Astrocyte of the hippocampus (primary cell): ENCODE measurements at regions not wholly inside any gene's neighbourhood (a gene's known extent, or its start where the extent isn't known, plus 50 kb on each side); places are given as distances from the start of the nearest gene placed in this dataset.
A peak's percentile ranks its signal among the peaks of the same experiment; 100 is the strongest.

ENCODE experiments used
- DNase-seq: peaks from one replicate; pipeline ENCODE4 v3.0.0; 2011; ENCODE audit warnings: low read depth, low spot score

- no peak for DNase-seq
These were observed 683.0 kb downstream of the DHX35 start for GRCh38 chr20:39645131-39645530.

- no peak for DNase-seq
These were observed 681.1 kb downstream of the DHX35 start for GRCh38 chr20:39643292-39643691.

GRCh38 chr20:39641423-39641822 lies 679.3 kb downstream of the DHX35 start:
- DNase-seq, result no peak

GRCh38 chr20:39640147-39640546 lies 678.0 kb downstream of the DHX35 start:
- no peak for DNase-seq

DNA sequence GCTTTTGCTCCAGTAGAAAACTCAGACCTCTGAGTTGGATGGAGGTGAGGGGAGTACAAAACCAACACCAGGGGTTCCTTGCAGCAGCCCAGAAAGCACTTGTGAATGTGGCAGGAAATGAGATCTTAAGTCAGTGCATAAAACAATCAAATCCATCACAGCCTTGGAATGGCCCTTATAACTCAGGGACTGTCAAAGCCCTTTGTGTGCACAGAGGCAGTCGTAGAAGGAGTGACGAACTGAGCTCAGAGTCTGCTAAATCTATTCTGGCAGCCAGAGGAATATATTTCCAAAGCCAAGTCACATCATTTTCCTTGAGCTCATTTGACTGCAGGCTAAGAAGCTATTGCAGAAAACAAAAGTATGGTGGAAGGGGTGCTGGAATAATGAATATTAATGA lies 676.6 kb downstream of the DHX35 start:
- DNase-seq, result no peak

DNA sequence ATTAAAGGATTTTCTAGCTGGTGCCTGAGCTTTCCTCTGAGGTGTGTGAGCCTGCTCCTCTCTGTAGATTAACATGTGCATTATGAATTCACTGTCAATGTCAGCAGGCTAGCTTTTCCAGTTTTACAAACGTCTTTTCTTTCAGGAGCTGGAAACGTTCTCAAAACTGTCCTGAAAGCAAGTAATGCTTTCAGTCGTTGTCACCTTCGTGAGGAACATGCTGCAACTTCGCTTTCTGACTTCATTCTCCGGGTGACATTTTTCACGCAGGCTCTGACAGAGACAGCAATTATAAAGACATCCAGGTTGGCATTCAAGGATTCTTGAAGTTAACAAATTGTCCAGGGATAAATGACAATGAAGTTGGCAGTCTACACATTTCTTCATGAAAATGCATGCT lies 671.5 kb downstream of the DHX35 start:
- DNase-seq, result no peak

DNA sequence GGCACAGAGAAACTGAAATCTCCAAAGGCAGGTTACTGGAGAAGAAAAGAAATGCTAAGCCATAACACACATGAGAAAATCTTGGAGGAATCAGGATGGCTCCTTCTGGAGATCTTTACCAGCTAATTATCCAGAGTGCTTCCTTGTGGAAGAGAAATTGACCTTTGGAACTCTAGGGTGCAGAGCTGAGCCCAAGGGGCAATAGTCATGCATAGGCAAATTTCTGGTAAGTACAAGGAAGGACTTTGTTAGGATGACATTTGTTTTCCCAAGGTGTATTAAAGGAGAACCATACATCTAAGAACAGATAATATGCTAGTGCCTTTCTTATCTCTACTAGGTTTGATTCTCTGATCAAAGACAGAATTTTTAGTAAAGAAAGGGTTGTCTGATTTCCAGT lies 670.6 kb downstream of the DHX35 start:
- DNase-seq, result no peak

GRCh38 chr20:39632176-39632575 lies 670.0 kb downstream of the DHX35 start:
- DNase-seq, result no peak

DNA sequence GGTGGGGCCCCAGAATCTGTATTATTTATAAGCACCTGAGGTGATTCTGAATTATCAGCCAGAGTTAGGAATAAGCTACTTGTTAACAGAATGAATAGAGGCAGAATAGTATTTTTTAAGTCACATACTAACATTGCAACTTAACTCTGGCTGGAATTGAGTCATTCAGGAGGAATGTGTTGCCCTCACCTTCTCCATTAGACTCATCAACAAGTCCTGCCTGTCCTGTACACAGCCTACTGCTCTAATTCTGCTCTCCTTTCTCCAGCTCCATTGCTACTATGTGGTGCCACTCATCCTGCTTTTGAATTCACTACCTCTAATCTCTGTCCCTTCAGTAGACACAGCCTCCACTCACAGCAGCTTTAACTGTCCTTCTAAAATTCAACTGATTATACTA lies 669.4 kb downstream of the DHX35 start:
- peak; percentile 3 for DNase-seq

DNA sequence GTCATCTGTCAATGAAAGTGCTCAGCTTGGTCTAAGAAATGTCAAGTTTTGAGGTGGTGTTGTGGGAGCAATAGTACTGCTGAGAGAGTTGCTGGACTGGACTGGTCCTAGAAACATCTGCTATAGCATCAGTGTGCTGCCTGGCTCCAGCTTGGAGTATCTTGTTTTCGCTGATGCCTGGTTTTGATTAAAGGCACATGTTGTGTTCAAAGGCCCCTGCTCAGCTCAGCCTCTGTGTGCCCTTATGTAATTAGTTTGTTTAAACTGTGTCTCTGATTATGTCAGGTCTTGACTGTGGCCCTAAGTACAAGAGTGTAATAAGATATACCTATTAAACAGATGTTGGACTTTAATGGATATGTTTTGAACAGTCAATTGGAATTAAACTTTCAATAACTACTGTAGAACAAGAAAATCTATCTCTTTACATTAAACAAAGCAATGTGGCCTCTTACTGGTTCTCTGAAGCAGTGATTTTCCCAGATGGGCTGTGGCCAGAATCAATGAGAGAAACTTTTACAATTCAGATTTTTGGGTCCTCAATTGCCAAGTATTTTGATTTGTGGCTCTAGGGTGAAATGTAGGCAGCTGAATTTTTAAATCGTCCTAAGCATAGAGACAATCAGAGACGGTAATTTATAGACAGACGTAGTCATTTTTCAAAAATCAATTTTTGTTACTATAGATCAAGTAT lies 668.2 kb downstream of the DHX35 start:
- DNase-seq, result no peak

GRCh38 chr20:39627765-39628164 lies 665.6 kb downstream of the DHX35 start:
- no peak for DNase-seq

DNA sequence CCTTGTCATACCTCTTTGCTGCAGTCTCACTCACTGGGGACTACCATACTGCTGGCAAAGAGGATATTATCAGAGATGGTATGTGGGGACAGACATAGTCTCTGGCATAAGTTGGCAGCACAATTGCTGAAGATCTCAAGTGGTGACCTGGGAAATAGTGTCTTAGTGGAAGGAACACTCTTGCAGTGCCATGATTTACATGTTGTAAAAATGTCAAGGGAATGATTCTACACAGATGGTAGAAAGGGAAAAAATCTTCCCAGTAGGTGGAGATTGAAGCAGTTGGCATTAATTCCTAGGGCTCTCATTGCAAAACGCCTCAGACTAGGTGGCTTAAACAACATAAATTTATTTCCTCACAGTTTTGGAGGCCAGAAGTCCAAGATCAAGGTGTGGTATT lies 662.2 kb downstream of the DHX35 start:
- no peak for DNase-seq

- no peak for DNase-seq
These were observed 661.6 kb downstream of the DHX35 start for GRCh38 chr20:39623584-39624234.

DNA sequence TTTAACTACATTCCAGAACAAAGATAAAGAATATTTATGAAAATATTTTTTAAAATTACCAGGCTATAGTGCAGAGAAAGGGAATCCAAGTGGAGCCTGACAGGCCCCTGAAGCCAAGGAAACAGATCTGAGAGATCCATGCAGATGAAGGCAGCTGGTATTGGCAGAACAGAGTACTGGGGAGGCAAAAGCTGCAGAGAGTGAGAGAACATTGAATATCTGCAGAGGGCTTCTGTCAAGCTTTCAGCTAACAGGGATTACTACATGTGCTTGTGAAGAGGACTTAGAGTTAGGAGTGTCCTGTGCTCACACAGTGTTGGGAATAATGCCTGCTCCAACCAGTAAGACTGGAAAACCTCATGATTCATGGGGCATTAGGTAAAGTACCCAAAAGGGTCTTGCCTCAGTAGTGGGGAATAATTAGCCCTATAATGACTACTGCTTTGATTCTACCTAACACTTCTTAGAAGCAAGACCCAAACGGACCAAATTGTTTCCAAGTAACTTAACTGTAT lies 657.2 kb downstream of the DHX35 start:
- DNase-seq, result no peak

DNA sequence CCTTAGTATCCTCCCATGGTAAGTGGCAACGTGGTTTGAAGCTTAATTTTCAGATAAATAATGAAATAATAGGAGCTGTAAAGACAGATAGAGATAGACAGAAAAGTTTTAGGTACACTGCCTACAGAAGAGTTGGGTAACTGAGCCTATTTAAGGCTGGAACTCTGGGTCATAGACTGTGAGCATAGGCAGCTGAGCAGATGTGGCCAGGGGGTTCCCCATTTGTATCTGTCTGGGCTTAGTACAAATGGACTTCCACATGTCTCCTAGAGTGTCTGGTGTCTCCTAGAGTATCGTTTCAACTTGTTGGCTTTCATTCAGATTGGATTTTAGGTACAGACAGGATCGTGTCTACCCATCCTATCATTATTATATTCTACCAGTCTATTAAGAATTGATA lies 649.8 kb downstream of the DHX35 start:
- DNase-seq, result no peak

DNA sequence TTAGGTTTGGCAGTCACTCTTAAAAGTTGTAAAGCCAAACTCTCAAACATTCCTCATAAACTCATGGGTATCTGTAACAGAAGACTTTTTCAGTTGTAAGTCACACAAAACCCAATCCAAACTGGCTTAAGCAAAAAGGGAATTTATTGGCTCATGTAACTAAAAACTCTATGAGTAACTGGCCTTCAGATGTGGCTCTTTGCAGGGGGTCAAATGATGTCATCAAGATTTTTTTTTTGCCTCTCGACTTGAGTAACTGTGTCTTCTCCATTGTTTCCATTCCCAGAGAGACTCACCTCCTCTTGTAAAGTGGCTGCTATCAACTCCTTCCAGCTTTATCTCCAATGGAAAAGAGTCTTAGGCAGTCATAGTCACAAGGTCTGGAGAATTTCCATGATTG lies 645.0 kb downstream of the DHX35 start:
- peak; percentile 14 for DNase-seq

- DNase-seq, result no peak
These were observed 643.8 kb downstream of the DHX35 start for GRCh38 chr20:39605908-39606307.

GRCh38 chr20:39605361-39605760 lies 643.2 kb downstream of the DHX35 start:
- DNase-seq, result no peak

DNA sequence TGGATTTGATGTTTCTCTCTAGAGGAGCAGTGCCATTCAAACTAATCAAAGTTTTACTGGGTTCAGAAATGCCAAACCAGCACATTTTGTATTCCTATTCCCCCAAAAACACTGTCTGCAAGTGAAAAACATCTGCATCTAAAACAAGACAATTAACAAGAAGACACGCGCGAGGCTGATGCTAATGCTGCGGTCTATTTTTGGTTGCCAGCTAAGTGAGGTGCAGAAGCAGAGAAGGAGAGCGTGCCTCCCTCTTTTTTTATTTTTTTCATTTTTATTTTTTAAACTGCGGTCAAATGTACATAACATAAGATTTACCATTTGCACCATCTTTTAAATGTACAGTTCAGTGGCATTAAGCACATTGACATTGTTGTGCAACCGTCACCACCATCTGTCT lies 641.1 kb downstream of the DHX35 start:
- DNase-seq, result no peak

- DNase-seq, result no peak
These were observed 640.5 kb downstream of the DHX35 start for GRCh38 chr20:39602649-39603048.

GRCh38 chr20:39600871-39601270 lies 638.7 kb downstream of the DHX35 start:
- no peak for DNase-seq

- DNase-seq, result no peak
These were observed 638.0 kb downstream of the DHX35 start for GRCh38 chr20:39600156-39600555.

GRCh38 chr20:39596554-39596953 lies 634.4 kb downstream of the DHX35 start:
- no peak for DNase-seq
